Natural killer cell treated with Interleukin-12 subunit alpha and Interleukin-12 subunit beta and Interleukin-15 and Interleukin-18, amount 100 ng/mL, for 72 hours (primary cell): ENCODE measurements at regions not wholly inside any gene's neighbourhood (a gene's known extent, or its start where the extent isn't known, plus 50 kb on each side); places are given as distances from the start of the nearest gene placed in this dataset.

ENCODE experiments used
- ATAC-seq, 2 donors: fragments of 150-1000 bp; cut with Tn5 transposase in 1 of 2; sonication (Bioruptor Pico), chemical (Tn5 transposase) in 1 of 2; 2 replicates each; pipeline ENCODE4 v1.10.0; 2021
- DNase-seq: peaks from one replicate; pipeline ENCODE4 v3.0.0; 2022; ENCODE audit warnings: low spot score
- H3K27ac Mint-ChIP-seq, 2 donors: 1 replicate in 1 of 2; 2 replicates in 1 of 2; pipeline ENCODE4 v1.8.0; 2022; ENCODE audit warnings: mixed read lengths in 2 of 2, mild to moderate bottlenecking in 1 of 2, moderate library complexity in 1 of 2
- H3K27me3 Mint-ChIP-seq, 2 donors: 1 replicate in 1 of 2; 2 replicates in 1 of 2; pipeline ENCODE4 v1.8.0; 2022; ENCODE audit warnings: mixed read lengths in 2 of 2
- H3K36me3 Mint-ChIP-seq: one replicate; pipeline ENCODE4 v1.8.0; 2022; ENCODE audit warnings: mixed read lengths
- H3K4me1 Mint-ChIP-seq, 2 donors: 1 replicate in 1 of 2; 2 replicates in 1 of 2; pipeline ENCODE4 v1.8.0; 2022; ENCODE audit warnings: low read depth in 2 of 2, mixed read lengths in 2 of 2, mild to moderate bottlenecking in 1 of 2
- H3K4me3 Mint-ChIP-seq: one replicate; pipeline ENCODE4 v1.8.0; 2022; ENCODE audit warnings: mixed read lengths
- H3K9me3 Mint-ChIP-seq: 2 replicates; pipeline ENCODE4 v1.8.0; 2022; ENCODE audit warnings: mixed read lengths

DNA sequence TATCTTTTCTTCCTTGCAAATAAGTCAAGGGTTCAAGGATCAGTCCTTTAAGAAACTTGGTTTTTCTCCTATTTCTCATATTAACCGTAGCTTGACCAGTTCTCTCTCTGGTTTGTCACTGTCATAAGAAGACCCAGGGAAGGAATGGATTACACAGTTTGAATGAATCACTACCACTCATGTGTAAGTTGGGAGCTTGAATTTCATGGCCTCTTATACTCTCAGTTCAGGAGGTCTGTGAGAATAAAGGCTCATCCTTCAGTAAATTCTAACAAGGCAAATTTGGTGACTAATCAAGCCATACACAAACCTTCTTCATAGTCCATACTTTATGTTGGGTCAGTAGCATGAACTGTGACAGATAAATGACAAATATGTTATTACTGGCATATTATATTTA, 323.1 kb upstream of the ACTBL2 start:
- DNase-seq (no peak), ATAC-seq (no peak)
- Mint-ChIP-seq H3K27me3 (peaks cover 0 to 5% of the 10 kb centered on the region in 2 donors), H3K27ac (no peak overlapping the region), H3K36me3 (no peaks in the 10 kb centered on the region), H3K4me3 (no peak overlapping the region), H3K4me1 (no peaks in the 10 kb centered on the region), H3K9me3 (peaks cover 3% of the 10 kb centered on the region)

DNA sequence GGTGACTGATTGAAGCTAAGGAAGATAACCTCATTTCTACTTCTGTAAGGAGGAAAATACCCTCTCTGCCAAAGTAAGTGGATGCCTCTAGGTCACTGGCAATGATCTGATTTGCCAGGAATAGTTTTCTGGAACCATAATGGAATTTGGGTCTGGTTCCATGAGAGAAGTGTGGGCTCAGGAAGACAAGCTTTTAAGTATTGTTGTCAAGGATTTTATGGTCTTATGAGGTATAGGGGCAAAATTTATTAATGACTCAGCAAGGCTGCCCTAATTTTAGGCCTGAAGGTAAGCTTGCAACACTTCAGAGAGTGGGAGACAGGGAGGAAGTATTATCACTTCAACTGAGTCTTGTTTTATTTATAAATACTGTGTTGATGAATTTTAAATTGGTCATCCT, 322.6 kb upstream of the ACTBL2 start:
- Mint-ChIP-seq H3K4me1 (no peaks in the 10 kb centered on the region), H3K9me3 (peaks cover 3% of the 10 kb centered on the region), H3K27me3 (peaks cover 0 to 5% of the 10 kb centered on the region in 2 donors), H3K4me3 (no peak overlapping the region), H3K27ac (no peak overlapping the region), H3K36me3 (no peaks in the 10 kb centered on the region)
- DNase-seq (no peak), ATAC-seq (no peak)

DNA sequence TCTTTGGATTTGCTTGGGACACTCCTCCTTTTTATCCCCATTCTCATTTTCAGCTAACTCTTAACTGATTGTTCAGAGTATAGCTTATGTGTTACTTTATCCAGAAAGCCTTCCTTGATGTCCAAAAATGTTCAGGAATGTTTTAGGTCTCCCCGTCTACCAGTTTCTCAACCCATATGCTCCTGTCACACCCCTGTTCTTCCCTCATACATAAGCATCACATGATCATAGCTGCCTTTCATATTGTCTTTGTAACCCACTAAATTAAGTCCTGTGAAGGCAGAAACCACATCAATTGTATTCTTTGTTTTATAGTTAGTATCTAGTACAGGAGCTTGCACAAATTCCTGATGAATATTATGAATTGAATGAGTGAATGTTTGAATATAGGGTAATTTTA, 321.9 kb upstream of the ACTBL2 start:
- peaks cover 0 to 5% of the 10 kb centered on the region in 2 donors for H3K27me3 Mint-ChIP-seq

DNA sequence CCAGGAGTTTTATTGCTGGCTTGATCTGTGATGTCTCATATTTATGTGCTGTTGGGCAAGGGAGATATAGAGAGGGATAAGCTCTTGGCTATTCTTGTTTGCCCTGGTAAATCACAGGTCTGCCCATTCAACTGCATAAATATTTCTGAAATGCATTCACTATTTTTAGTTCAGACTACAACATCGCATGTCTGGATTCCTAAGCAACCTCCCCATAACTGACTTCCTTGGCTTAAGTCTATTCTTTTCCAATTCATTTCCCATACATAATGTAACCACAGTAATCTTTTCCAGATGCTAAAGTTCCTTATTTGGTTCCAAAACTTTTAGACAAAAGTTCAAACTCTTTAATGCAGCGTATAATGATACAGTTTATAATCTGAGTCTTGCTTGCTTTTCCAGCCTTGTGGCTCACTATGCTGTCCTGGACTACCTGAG, 321.4 kb upstream of the ACTBL2 start:
- no peak overlapping the region for H3K27ac Mint-ChIP-seq
- H3K4me3 Mint-ChIP-seq = no peak overlapping the region
- H3K4me1 Mint-ChIP-seq = no peaks in the 10 kb centered on the region
- H3K36me3 Mint-ChIP-seq = no peaks in the 10 kb centered on the region
- ATAC-seq (no peak), DNase-seq (no peak)
- peaks cover 0 to 3% of the 10 kb centered on the region in 2 donors for H3K27me3 Mint-ChIP-seq
- H3K9me3 Mint-ChIP-seq = peaks cover 6% of the 10 kb centered on the region

More for the DNA sequence above, 321.9 kb upstream of the ACTBL2 start:
- H3K4me1 Mint-ChIP-seq = no peaks in the 10 kb centered on the region
- H3K27ac Mint-ChIP-seq = no peak overlapping the region
- no peaks in the 10 kb centered on the region for H3K36me3 Mint-ChIP-seq
- H3K4me3 Mint-ChIP-seq = no peak overlapping the region
- peaks cover 6% of the 10 kb centered on the region for H3K9me3 Mint-ChIP-seq
- ATAC-seq (no peak), DNase-seq (no peak)

DNA sequence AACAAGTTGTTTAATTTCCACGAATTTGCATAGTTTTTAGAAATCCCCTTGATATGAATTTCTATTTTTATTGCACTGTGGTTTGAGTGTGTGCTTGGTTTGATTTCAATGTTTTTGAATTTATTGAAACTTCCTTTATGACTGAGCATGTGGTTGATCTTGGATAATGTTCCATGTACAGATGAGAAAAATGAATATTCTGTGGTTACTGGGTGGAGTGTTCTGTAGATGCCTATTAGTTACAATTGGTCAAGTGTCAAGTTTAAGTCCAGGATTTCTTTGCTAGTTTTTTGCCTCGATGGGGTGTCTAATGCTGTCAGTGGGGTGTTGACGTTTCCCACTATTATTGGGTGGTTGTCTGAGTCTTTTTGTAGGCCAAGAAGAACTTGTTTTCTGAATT, 319.5 kb upstream of the ACTBL2 start:
- peaks cover 0 to 3% of the 10 kb centered on the region in 2 donors for H3K27me3 Mint-ChIP-seq
- DNase-seq = no peak
- no peaks in the 10 kb centered on the region for H3K4me1 Mint-ChIP-seq
- H3K36me3 Mint-ChIP-seq = no peaks in the 10 kb centered on the region
- peaks cover 6% of the 10 kb centered on the region for H3K9me3 Mint-ChIP-seq
- ATAC-seq = no peak
- H3K4me3 Mint-ChIP-seq = no peak overlapping the region
- no peak overlapping the region for H3K27ac Mint-ChIP-seq

DNA sequence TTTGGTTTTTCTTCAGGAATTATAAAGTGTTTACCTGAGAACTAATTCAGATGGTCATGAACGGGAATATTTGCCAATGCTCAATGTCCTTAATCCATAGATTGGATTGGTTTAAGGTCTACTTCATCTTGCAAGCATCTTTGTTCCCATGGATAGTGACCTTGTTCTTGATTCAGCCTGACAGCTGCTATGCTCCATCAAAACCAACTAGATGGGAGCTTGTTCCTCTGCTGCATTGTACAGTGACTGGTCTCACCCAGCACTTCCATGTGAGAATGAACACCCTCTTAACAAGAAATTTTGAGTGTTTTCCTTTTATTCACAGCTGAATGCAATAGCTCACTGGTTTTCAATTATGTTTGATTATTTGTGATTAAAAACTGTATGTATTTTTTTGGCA, 312.6 kb upstream of the ACTBL2 start:
- peaks cover 3% of the 10 kb centered on the region for H3K9me3 Mint-ChIP-seq
- H3K4me1 Mint-ChIP-seq = no peaks in the 10 kb centered on the region
- no peak for DNase-seq
- no peak for ATAC-seq
- no peaks in the 10 kb centered on the region for H3K36me3 Mint-ChIP-seq
- H3K27ac Mint-ChIP-seq = no peak overlapping the region
- no peak overlapping the region for H3K4me3 Mint-ChIP-seq
- no peaks in the 10 kb centered on the region for H3K27me3 Mint-ChIP-seq

DNA sequence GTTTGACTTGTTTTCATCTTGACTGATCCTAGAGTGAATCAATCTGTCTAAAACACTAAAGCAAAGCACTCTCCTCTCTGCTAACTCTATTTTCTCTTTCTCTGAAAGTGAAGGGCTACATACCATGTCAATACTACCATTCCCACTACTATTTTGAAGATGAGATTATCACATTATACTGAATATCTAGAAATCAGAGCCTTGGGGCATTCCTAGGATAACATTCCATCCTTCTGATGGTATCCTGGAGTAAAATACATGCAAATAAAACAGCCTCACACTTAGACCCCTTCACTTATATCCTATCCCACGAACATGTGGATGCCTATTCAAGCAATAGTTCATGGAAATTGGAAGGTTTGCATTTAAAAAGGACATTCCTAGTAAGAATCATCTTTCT, 309.3 kb upstream of the ACTBL2 start:
- no peaks in the 10 kb centered on the region for H3K36me3 Mint-ChIP-seq
- no peak overlapping the region for H3K27ac Mint-ChIP-seq
- no peak overlapping the region for H3K4me3 Mint-ChIP-seq
- peaks cover 0 to 9% of the 10 kb centered on the region in 2 donors for H3K27me3 Mint-ChIP-seq
- DNase-seq = no peak
- no peak for ATAC-seq
- H3K9me3 Mint-ChIP-seq = no peaks in the 10 kb centered on the region
- no peaks in the 10 kb centered on the region for H3K4me1 Mint-ChIP-seq

DNA sequence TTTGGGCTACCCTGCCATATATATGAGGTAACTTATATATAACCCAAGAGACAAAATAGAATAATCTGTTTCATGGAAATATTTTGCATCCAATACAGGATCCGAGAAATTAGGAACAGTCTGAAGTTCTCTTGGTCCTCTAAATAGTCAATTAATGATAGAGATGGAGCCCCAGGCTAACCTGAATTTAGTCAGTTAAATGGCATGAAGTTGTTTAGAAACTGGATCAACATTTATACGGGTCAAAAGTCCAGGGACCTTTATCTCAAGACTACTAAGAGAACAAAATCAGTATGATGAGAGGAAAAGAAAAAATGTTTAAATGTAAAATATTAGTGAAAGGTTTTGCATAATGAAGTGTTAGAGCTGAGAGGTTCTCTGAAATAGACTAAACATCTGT, 303.3 kb upstream of the ACTBL2 start:
- DNase-seq = no peak
- H3K36me3 Mint-ChIP-seq = no peaks in the 10 kb centered on the region
- H3K27ac Mint-ChIP-seq = no peak overlapping the region
- H3K4me3 Mint-ChIP-seq = no peak overlapping the region
- ATAC-seq = no peak
- H3K4me1 Mint-ChIP-seq = no peaks in the 10 kb centered on the region
- H3K27me3 Mint-ChIP-seq = peaks cover 0 to 9% of the 10 kb centered on the region in 2 donors
- H3K9me3 Mint-ChIP-seq = no peaks in the 10 kb centered on the region

DNA sequence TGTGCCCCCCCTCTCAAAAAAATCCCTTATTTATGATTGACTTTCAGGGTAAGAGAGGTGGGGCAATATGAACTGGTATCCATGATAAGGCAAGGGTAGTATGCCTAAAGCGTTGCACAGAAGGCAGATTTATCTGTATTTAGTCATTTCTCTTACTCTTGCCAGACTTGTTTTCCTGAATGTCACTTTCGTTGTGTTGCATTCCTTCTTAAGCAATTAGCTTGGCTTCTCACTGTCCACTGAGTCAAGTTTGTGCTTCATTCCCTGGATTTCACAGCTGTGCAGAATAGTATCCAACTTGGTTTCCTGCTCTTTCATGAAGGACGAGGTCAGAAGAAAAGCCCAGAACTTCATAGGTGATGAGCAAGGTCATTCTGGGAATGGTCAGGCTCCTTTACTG, 301.5 kb upstream of the ACTBL2 start:
- H3K27ac Mint-ChIP-seq = no peak overlapping the region
- H3K4me1 Mint-ChIP-seq = no peaks in the 10 kb centered on the region
- peaks cover 4 to 15% of the 10 kb centered on the region in 2 donors for H3K27me3 Mint-ChIP-seq
- no peak for ATAC-seq
- no peaks in the 10 kb centered on the region for H3K36me3 Mint-ChIP-seq
- DNase-seq = no peak
- no peaks in the 10 kb centered on the region for H3K9me3 Mint-ChIP-seq
- H3K4me3 Mint-ChIP-seq = no peak overlapping the region

DNA sequence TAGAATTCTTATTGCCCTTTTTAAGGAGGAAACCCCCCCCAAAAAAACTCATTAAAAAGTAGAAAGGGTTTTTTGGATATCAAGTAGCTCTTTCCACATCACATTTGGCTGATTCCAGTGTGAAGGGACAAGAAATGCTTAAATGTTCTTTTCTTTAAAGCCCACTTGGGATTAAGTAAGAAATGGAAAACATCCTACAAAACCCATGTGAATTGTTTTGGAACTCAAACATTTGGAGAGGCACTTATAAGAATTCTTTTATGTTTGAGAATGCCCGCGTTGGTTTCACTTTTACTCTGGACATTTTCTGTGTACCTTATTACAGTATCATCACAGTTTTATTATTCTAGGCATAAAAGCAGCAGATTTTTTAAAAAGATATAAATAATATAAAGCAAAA, 301.1 kb upstream of the ACTBL2 start:
- DNase-seq (no peak), ATAC-seq (no peak)
- Mint-ChIP-seq H3K27me3 (peaks cover 4 to 11% of the 10 kb centered on the region in 2 donors), H3K9me3 (no peaks in the 10 kb centered on the region), H3K4me1 (no peaks in the 10 kb centered on the region), H3K27ac (no peak overlapping the region), H3K36me3 (no peaks in the 10 kb centered on the region), H3K4me3 (no peak overlapping the region)

DNA sequence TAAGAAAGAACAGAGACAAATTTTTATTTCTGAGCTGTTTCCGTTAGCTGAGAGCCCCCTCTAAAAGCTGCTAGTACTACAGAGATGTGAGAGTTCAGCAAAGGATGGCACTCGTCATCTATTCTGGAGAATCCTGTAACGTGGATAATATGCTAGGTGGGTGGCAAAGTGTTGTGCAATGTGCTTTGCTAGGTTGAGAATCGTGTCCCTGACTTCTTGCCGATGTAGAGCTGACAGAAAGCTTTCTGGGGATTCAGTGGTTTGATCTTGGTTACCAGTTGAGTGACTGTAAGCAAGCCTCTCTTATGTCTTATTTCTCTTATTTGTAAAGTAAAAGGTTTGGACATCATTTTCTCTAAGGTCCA, 298.3 kb upstream of the ACTBL2 start:
- DNase-seq (no peak), ATAC-seq (no peak)
- H3K4me3 Mint-ChIP-seq = no peak overlapping the region
- peaks cover 4 to 9% of the 10 kb centered on the region in 2 donors for H3K27me3 Mint-ChIP-seq
- H3K9me3 Mint-ChIP-seq = no peaks in the 10 kb centered on the region
- H3K4me1 Mint-ChIP-seq = no peaks in the 10 kb centered on the region
- no peaks in the 10 kb centered on the region for H3K36me3 Mint-ChIP-seq
- H3K27ac Mint-ChIP-seq = no peak overlapping the region

DNA sequence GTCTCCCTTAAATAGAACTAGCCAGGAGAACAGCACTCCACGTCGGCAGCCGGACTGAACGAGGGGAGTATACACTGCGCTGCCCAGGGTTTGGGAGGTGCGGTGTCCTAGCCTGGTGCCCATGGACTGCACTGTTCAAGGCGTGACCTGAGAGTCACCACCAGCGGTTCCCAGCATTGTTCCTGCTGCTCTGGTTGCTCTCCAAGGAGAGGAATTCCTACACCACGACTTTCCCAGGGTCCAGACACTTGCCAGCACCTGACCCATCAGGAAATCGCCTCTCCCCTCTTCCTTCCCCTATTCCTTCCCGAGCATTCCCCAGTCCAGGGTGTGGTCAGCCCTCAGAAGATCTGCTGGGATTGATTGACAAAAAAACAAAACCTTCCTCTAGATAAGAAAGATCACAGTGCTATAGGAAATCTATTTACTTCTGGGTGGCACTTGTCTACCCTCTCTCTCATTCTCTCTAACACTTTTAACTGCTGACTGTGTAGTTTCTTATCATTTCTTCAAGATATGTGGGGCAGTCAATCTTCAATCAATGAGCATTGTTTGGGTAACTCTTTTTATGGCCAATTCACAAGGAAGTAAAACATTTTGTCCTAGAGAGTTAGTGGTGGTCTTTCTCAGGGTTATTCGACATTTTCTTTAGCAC, 297.8 kb upstream of the ACTBL2 start:
- Mint-ChIP-seq H3K9me3 (no peaks in the 10 kb centered on the region), H3K4me1 (no peaks in the 10 kb centered on the region), H3K27me3 (peaks cover 4 to 9% of the 10 kb centered on the region in 2 donors), H3K4me3 (no peak overlapping the region), H3K36me3 (no peaks in the 10 kb centered on the region), H3K27ac (no peak overlapping the region)
- ATAC-seq (no peak), DNase-seq (no peak)

DNA sequence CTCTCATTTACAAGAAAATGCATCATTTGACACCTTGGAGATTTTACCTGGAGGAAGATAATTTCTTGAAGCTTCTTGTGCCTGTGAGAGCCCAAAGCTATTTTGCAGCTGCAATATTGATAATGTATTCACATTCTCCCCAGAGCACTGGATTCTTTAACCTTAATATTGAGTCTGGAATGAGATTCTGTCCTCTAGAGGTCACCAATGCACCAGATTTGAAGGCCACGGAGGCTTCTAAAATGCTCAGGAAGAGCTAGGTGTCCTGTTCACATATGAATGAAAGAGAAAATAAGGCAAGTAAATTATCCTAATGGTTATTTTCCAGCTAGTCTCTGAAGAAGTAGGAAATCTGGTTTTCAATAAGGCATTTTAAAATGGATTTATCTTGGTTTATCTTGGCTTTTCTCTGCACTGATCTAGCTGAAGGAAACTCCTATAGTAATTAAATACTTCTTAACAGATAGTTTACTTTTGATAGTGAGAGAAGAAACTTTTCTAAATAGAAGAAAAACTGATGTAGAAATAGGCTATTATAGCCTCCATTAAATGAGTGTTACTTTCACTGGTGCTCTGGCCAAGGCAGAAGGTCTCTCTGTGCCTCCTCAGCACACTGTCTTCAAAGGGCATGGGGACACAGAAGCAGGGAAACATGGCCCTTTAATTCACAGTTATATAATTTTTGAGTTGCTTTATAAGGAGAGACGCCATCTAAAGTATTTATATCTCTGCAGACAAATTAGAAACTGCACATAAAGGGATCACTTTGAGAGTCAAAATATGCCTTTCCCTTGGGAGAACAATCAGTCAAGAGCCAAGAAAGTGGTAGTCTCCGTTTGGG, 297.0 kb upstream of the ACTBL2 start:
- Mint-ChIP-seq H3K36me3 (no peaks in the 10 kb centered on the region), H3K27ac (no peak overlapping the region), H3K27me3 (peaks cover 4 to 9% of the 10 kb centered on the region in 2 donors), H3K4me1 (no peaks in the 10 kb centered on the region), H3K4me3 (no peak overlapping the region), H3K9me3 (no peaks in the 10 kb centered on the region)
- no peak for ATAC-seq
- DNase-seq = no peak

DNA sequence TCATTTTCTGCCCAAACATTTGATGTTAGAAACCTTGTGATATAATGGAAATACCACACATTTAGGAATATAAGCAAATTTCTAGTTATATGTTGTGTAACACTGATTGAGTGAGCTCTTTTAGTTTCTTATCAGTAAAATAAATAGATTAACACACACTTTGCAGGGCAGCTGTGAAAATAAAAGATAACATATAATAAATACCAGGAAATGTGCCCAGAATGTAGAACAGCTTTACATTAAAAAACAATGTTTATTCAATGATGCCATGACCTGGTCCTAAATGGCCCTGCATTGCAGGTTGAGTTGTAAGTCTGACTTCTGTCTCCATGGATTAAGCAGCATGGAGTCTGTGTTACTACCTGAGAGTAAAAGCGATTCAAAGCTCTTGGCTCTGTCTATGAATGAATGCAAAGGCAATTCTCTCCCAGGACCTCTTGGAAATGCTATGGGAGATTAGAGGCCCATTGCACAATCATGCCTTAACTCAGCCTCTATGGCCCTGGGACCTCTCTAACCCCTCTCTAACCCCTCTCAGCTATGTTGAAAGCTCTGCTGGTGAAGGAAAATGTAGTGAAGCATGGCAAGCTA, 296.0 kb upstream of the ACTBL2 start:
- Mint-ChIP-seq H3K4me3 (no peak overlapping the region), H3K9me3 (no peaks in the 10 kb centered on the region), H3K36me3 (no peaks in the 10 kb centered on the region), H3K4me1 (no peaks in the 10 kb centered on the region), H3K27ac (no peak overlapping the region), H3K27me3 (peaks cover 4 to 9% of the 10 kb centered on the region in 2 donors)
- no peak for DNase-seq
- ATAC-seq = no peak
